Coronary artery (tissue), 2 donors: ENCODE measurements at regions not wholly inside any gene's neighbourhood (a gene's known extent, or its start where the extent isn't known, plus 50 kb on each side); places are given as distances from the start of the nearest gene placed in this dataset.
"Not testable (repeated sequence)": the region's sequence is repeated elsewhere in the genome, so short reads cannot be mapped to it uniquely, and the experiment has no call there.

ENCODE experiments used
- DNase-seq: peaks from one replicate; pipeline ENCODE4 v3.0.0-alpha.2; 2017; ENCODE audit warnings: low spot score
- H3K27ac ChIP-seq, 2 donors: fragments of 200-600 bp; sonication (generic); one replicate each; pipeline ENCODE4 v1.5.1; 2016 to 2019
- H3K4me3 ChIP-seq: fragments of 200-600 bp; sonication (generic); 2 replicates; pipeline ENCODE4 v1.5.1; 2016; ENCODE audit warnings: mild to moderate bottlenecking, moderate library complexity
- TF ChIP-seq, protein P1 (sequence below): fragments of 200-600 bp; sonication (generic); IDR thresholded peaks from one replicate; pipeline ENCODE4 v1.5.1; 2019; ENCODE audit warnings: antibody characterized with exemption

DNA sequence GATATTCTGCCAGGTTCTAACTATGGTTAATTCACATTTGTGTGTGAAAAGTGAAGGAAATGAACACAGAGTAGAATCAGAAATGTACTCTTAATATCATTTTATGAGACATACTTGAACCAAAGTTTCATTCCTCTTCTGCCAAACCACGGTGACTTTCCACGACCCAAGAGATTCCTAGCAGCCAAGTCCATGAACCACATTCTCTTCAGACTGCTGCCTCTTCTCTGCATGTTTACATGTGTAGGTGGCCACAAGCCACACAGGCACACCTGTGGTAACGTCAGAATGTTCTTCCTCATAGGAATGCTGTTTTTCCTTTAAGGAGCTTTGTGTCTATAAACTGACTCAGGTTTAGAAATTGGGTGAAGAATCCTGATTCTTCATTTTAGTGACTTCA is 1411.2 kb downstream of the RAPGEF2 start:
- DNase-seq, result no peak
- Histone ChIP-seq H3K27ac (no peak overlapping the region), H3K4me3 (no peak overlapping the region)
- TF ChIP-seq, protein P1, sequence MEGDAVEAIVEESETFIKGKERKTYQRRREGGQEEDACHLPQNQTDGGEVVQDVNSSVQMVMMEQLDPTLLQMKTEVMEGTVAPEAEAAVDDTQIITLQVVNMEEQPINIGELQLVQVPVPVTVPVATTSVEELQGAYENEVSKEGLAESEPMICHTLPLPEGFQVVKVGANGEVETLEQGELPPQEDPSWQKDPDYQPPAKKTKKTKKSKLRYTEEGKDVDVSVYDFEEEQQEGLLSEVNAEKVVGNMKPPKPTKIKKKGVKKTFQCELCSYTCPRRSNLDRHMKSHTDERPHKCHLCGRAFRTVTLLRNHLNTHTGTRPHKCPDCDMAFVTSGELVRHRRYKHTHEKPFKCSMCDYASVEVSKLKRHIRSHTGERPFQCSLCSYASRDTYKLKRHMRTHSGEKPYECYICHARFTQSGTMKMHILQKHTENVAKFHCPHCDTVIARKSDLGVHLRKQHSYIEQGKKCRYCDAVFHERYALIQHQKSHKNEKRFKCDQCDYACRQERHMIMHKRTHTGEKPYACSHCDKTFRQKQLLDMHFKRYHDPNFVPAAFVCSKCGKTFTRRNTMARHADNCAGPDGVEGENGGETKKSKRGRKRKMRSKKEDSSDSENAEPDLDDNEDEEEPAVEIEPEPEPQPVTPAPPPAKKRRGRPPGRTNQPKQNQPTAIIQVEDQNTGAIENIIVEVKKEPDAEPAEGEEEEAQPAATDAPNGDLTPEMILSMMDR, result no peak

GRCh38 chr4:160523231-160523630 is 1420.4 kb downstream of the RAPGEF2 start:
- Histone ChIP-seq H3K4me3 (no peak overlapping the region), H3K27ac (no peak overlapping the region)
- TF ChIP-seq, protein P1, result no peak
- no peak for DNase-seq

DNA sequence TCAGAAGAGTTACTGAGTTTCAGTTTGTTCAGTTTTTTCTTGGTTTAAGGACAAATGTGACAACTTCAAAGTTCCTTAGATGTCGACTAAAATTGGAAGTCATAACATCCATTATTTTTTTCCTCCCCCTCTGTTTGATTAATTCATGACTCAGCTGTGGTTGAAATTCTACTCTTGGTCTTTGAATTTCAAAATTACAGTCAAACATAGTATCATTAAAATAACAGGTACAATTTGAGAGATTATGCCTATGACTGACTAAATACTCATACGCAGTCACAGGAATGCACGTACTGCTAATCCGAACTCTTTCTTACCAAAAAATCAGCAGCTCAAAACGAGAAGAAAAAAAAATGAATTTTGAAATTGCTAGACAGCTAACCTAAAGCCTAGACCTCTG is 1434.8 kb downstream of the RAPGEF2 start:
- TF ChIP-seq, protein P1, result no peak
- Histone ChIP-seq H3K4me3 (no peak overlapping the region), H3K27ac (no peak overlapping the region)
- DNase-seq, result no peak

DNA sequence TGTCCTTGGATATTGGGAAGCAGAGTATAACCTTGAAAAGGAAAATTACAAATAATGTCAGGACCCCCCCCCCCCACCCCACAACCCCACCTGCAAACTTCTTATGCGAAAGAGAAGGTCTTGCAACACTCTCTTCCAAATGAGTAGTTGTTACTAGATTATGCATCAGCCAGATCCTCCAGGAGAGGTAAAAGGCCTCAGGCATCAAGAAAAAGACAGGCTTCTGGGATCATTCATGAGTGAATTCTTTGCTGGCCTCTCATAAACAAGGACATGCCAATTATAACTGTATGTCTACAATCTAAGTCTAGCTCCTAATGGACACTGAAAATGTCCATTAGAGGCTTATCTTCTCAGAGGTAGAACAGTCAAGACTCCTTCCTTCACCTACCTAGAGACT is 1443.3 kb downstream of the RAPGEF2 start:
- TF ChIP-seq, protein P1, result no peak
- no peak for DNase-seq
- H3K27ac ChIP-seq, result no peak overlapping the region
- H3K4me3 ChIP-seq, result no peak overlapping the region

DNA sequence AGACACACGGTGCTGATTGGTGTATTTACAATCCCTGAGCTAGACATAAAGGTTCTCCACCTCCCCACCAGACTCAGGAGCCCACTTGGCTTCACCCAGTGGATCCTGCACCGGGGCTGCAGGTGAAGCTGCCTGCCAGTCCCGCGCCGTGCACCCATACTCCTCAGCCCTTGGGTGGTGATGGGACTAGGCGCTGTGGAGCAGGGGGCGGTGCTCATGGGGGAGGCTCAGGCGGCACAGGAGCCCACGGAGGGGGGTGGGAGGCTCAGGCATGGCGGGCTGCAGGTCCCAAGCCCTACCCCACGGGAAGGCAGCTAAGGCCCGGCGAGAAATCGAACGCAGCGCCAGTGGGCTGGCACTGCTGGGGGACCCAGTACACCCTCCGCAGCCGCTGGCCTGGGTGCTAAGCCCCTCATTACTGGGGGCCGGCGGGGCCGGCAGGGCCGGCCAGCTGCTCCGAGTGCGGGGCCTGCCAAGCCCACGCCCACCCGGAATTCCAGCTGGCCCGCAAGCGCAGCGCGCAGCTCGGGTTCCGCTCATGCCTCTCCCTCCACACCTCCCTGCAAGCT is 1447.2 kb downstream of the RAPGEF2 start:
- H3K27ac ChIP-seq, H3K4me3 ChIP-seq, DNase-seq: not testable (repeated sequence)

GRCh38 chr4:160562661-160563060 is 1459.8 kb downstream of the RAPGEF2 start:
- Histone ChIP-seq H3K27ac (no peak overlapping the region), H3K4me3 (no peak overlapping the region)

DNA sequence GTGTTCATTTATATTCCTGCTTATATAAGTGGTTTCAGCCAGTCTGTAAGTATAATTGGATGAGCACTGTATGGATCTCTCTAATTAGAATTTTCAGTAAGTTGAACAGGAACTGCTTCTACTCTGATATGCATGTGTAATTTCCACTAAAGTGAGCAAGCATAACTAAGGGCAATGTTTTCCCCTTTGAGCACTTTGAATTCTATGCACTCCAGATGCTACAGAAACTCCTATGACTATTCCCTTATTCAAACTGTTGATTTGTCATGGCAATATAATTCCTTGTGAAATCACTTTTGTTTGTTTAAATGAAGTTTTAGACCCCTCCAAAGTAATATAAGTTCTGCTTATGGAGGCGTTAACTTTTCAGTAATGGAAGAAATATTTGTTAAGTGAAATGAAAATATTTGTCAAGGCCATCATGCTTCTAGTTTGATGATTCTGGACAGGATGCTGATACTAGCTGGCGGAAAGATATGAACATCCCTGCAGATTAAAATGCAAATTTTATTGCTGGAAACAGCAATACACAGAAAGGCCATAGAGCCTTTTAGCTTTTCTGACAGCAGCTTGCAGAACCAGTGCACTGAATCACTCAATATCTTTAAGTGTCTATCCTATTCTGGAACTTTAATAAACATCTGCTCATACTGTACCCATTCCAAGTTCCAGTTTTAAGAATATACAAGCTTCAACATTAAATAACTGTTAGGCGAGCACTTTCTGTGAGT is 1460.8 kb downstream of the RAPGEF2 start:
- Histone ChIP-seq H3K4me3 (no peak overlapping the region), H3K27ac (no peak overlapping the region)
- no peak for DNase-seq
- TF ChIP-seq, protein P1, result no peak

More at GRCh38 chr4:160562661-160563060, 1459.8 kb downstream of the RAPGEF2 start:
- DNase-seq, result no peak
- TF ChIP-seq, protein P1, result no peak
